Esophagus muscularis mucosa (tissue), 3 donors: ENCODE measurements at regions not wholly inside any gene's neighbourhood (a gene's known extent, or its start where the extent isn't known, plus 50 kb on each side); places are given as distances from the start of the nearest gene placed in this dataset.

Source experiments
- POLR2A ChIP-seq: fragments of 450-650 bp; IDR thresholded peaks from one replicate; pipeline ENCODE4 v1.6.1; 2017; ENCODE audit warnings: antibody characterized with exemption, moderate library complexity, mild to moderate bottlenecking, low read depth
- TF ChIP-seq, protein P1 (sequence below), 3 experiments: fragments of 200-600 bp in 2 of 3; fragments of 450-650 bp in 1 of 3; sonication (generic) in 2 of 3; IDR thresholded peaks; one replicate each; pipeline ENCODE4 v1.5.1; 2017 to 2019; ENCODE audit warnings: antibody characterized with exemption in 3 of 3, mild to moderate bottlenecking in 2 of 3, moderate library complexity in 1 of 3

DNA sequence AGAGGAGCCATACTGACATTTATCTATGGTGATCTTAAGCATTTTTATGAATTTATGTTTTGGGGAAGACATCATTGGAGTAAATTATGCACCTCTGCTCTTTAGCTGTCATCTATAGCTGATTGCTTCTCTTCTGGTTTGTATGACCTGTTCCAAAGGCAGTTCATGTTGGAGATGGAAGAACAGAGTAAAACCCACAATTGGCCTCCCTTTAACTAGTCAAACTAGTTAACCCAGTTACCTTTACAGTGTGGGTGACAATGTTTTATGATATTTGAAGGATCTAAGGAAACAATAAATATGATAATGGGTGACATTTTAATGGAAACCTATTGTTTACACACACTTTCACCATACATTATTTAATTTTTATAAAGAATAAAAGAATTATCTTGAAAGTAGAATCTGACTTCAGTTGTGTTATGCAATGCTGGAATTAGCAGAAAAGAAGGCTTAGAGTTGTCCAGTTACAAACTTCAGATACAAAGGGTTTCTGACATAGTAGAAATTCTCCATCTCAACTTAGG, 263.5 kb downstream of the NFKBIZ start:
- TF ChIP-seq, protein P1, sequence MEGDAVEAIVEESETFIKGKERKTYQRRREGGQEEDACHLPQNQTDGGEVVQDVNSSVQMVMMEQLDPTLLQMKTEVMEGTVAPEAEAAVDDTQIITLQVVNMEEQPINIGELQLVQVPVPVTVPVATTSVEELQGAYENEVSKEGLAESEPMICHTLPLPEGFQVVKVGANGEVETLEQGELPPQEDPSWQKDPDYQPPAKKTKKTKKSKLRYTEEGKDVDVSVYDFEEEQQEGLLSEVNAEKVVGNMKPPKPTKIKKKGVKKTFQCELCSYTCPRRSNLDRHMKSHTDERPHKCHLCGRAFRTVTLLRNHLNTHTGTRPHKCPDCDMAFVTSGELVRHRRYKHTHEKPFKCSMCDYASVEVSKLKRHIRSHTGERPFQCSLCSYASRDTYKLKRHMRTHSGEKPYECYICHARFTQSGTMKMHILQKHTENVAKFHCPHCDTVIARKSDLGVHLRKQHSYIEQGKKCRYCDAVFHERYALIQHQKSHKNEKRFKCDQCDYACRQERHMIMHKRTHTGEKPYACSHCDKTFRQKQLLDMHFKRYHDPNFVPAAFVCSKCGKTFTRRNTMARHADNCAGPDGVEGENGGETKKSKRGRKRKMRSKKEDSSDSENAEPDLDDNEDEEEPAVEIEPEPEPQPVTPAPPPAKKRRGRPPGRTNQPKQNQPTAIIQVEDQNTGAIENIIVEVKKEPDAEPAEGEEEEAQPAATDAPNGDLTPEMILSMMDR (IDR thresholded peaks at IDR 0.05): no peak
- TF ChIP-seq POLR2A: no peak
